H9 (cell line): ENCODE measurements at regions not wholly inside any gene's neighbourhood (a gene's known extent, or its start where the extent isn't known, plus 50 kb on each side); places are given as distances from the start of the nearest gene placed in this dataset.

Experiments
- DNase-seq: peaks from one replicate; pipeline ENCODE4 v3.0.0-alpha.2; 2017
- H2AFZ ChIP-seq: one replicate; pipeline ENCODE4 v1.6.1; 2013; ENCODE audit warnings: mild to moderate bottlenecking, low read length, control low read depth, moderate library complexity
- H2AK5ac ChIP-seq: 2 replicates; pipeline ENCODE4 v1.6.1; 2013; ENCODE audit warnings: low read length, control low read depth, mixed read lengths; ENCODE audit not compliant: insufficient read length
- H2BK120ac ChIP-seq: one replicate; pipeline ENCODE4 v1.6.1; 2013; ENCODE audit warnings: low read depth, mild to moderate bottlenecking, low read length, control low read depth, inconsistent platforms; ENCODE audit not compliant: poor library complexity, severe bottlenecking
- H2BK12ac ChIP-seq: 2 replicates; pipeline ENCODE4 v1.6.1; 2013; ENCODE audit warnings: low read length, control low read depth, mixed read lengths, low read depth; ENCODE audit not compliant: insufficient read length
- H2BK15ac ChIP-seq: 2 replicates; pipeline ENCODE4 v1.6.1; 2013; ENCODE audit warnings: low read depth, low read length, control low read depth
- H2BK20ac ChIP-seq: one replicate; pipeline ENCODE4 v1.6.1; 2013; ENCODE audit warnings: low read depth, mild to moderate bottlenecking, low read length, control low read depth, inconsistent platforms; ENCODE audit not compliant: poor library complexity, severe bottlenecking
- H2BK5ac ChIP-seq: 2 replicates; pipeline ENCODE4 v1.6.1; 2013; ENCODE audit warnings: low read length, control low read depth, mixed read lengths; ENCODE audit not compliant: insufficient read length
- H3K14ac ChIP-seq: 2 replicates; pipeline ENCODE4 v1.6.1; 2013; ENCODE audit warnings: low read length, control low read depth; ENCODE audit not compliant: insufficient read depth
- H3K18ac ChIP-seq: 2 replicates; pipeline ENCODE4 v1.6.1; 2013; ENCODE audit warnings: low read depth, mild to moderate bottlenecking, mixed read lengths, low read length, control low read depth; ENCODE audit not compliant: insufficient read length
- H3K23ac ChIP-seq: 2 replicates; pipeline ENCODE4 v1.6.1; 2013; ENCODE audit warnings: low read length, control low read depth, mixed read lengths, low read depth; ENCODE audit not compliant: insufficient read length
- H3K23me2 ChIP-seq: 2 replicates; pipeline ENCODE4 v1.6.1; 2013; ENCODE audit warnings: low read depth, mild to moderate bottlenecking, mixed read lengths, low read length, control low read depth; ENCODE audit not compliant: insufficient read length, poor library complexity, severe bottlenecking
- H3K27ac ChIP-seq: 2 replicates; pipeline ENCODE4 v1.5.1; 2013; ENCODE audit warnings: low read length, control low read depth, mixed read lengths, low read depth; ENCODE audit not compliant: insufficient read length
- H3K27me3 ChIP-seq: 2 replicates; pipeline ENCODE4 v1.6.1; 2013; ENCODE audit warnings: low read length, control low read depth, inconsistent platforms; ENCODE audit not compliant: insufficient read depth
- H3K4ac ChIP-seq: 2 replicates; pipeline ENCODE4 v1.6.1; 2013; ENCODE audit warnings: low read depth, mild to moderate bottlenecking, control low read depth, inconsistent platforms, low read length, moderate library complexity
- H3K4me1 ChIP-seq: 2 replicates; pipeline ENCODE4 v1.6.1; 2013; ENCODE audit warnings: low read length, control low read depth, inconsistent platforms; ENCODE audit not compliant: insufficient read depth
- H3K4me2 ChIP-seq: 2 replicates; pipeline ENCODE4 v1.6.1; 2013; ENCODE audit warnings: low read length, control low read depth, mixed read lengths; ENCODE audit not compliant: insufficient read length, insufficient read depth
- H3K56ac ChIP-seq: 2 replicates; pipeline ENCODE4 v1.6.1; 2013; ENCODE audit warnings: low read depth, mild to moderate bottlenecking, mixed read lengths, low read length, control low read depth; ENCODE audit not compliant: insufficient read length
- H3K79me1 ChIP-seq: 2 replicates; pipeline ENCODE4 v1.6.1; 2013; ENCODE audit warnings: low read depth, mild to moderate bottlenecking, moderate library complexity, low read length, control low read depth, inconsistent platforms; ENCODE audit not compliant: insufficient read depth, poor library complexity, severe bottlenecking
- H3K79me2 ChIP-seq: 2 replicates; pipeline ENCODE4 v1.6.1; 2013; ENCODE audit warnings: low read length, control low read depth, inconsistent platforms; ENCODE audit not compliant: insufficient read depth
- H3K9ac ChIP-seq: 2 replicates; pipeline ENCODE4 v1.6.1; 2013; ENCODE audit warnings: low read length, control low read depth, mixed read lengths; ENCODE audit not compliant: insufficient read length; ENCODE audit errors: extremely low read depth
- H3K9me3 ChIP-seq: one replicate; pipeline ENCODE4 v1.6.1; 2013; ENCODE audit warnings: low read depth, low read length, inconsistent platforms; ENCODE audit not compliant: control insufficient read depth
- H3T11ph ChIP-seq: one replicate; pipeline ENCODE4 v1.6.1; 2013; ENCODE audit warnings: mild to moderate bottlenecking, low read length, control low read depth, inconsistent platforms
- H4K20me1 ChIP-seq: one replicate; pipeline ENCODE4 v1.6.1; 2013; ENCODE audit not compliant: control insufficient read depth, insufficient read length, insufficient read depth
- H4K5ac ChIP-seq: 2 replicates; pipeline ENCODE4 v1.6.1; 2013; ENCODE audit warnings: low read depth, mild to moderate bottlenecking, mixed read lengths, low read length, control low read depth; ENCODE audit not compliant: insufficient read length
- H4K8ac ChIP-seq: replicated peaks from 2 replicates; pipeline ENCODE4 v1.6.1; 2013; ENCODE audit warnings: low read length, control low read depth, mixed read lengths, low read depth; ENCODE audit not compliant: insufficient read length
- H4K91ac ChIP-seq: 2 replicates; pipeline ENCODE4 v1.6.1; 2013; ENCODE audit warnings: low read depth, mild to moderate bottlenecking, moderate library complexity, mixed read lengths, low read length, control low read depth; ENCODE audit not compliant: insufficient read length
- H3K27ac Mint-ChIP-seq, 3 experiments: 2 replicates in 2 of 3; 3 replicates in 1 of 3; pipeline ENCODE4 v1.8.0; 2020 to 2021; ENCODE audit warnings: mixed read lengths in 3 of 3, mild to moderate bottlenecking in 1 of 3, moderate library complexity in 1 of 3
- H3K27me3 Mint-ChIP-seq: 2 replicates; pipeline ENCODE4 v1.8.0; 2021; ENCODE audit warnings: low read depth, mild to moderate bottlenecking, moderate library complexity, mixed read lengths
- H3K36me3 Mint-ChIP-seq, 3 experiments: 2 replicates in 2 of 3; 3 replicates in 1 of 3; pipeline ENCODE4 v1.8.0; 2020 to 2021; ENCODE audit warnings: low read depth in 3 of 3, mixed read lengths in 3 of 3; ENCODE audit not compliant: insufficient read depth in 1 of 3
- H3K4me1 Mint-ChIP-seq, 2 experiments: 2 replicates each; pipeline ENCODE4 v1.8.0; 2020; ENCODE audit warnings: mixed read lengths in 2 of 2
- H3K4me3 Mint-ChIP-seq, 2 experiments: 2 replicates in 1 of 2; 3 replicates in 1 of 2; pipeline ENCODE4 v1.8.0; 2020 to 2021; ENCODE audit warnings: mild to moderate bottlenecking in 2 of 2, mixed read lengths in 2 of 2, moderate library complexity in 1 of 2
- H3K9me3 Mint-ChIP-seq, 2 experiments: 2 replicates in 1 of 2; 3 replicates in 1 of 2; pipeline ENCODE4 v1.8.0; 2020; ENCODE audit warnings: mild to moderate bottlenecking in 2 of 2, mixed read lengths in 2 of 2, moderate library complexity in 1 of 2
- WGBS: extraction: QIAGEN DNeasy Blood & Tissue Kit; methylation state at CpG from one replicate; pipeline ENCODE4 v1.1.7; 2013; ENCODE audit warnings: missing lambda C conversion rate, low lambda C conversion rate, mixed read lengths; ENCODE audit not compliant: insufficient read length; ENCODE audit errors: extremely low coverage; 5-methylcytosine and 5-hydroxymethylcytosine counted together
- TF ChIP-seq, protein P1 (sequence below): fragments of 200-600 bp; sonication (generic); conservative IDR thresholded peaks from 3 replicates; pipeline ENCODE4 v1.8.0; 2021; ENCODE audit warnings: antibody characterized with exemption, mild to moderate bottlenecking

DNA sequence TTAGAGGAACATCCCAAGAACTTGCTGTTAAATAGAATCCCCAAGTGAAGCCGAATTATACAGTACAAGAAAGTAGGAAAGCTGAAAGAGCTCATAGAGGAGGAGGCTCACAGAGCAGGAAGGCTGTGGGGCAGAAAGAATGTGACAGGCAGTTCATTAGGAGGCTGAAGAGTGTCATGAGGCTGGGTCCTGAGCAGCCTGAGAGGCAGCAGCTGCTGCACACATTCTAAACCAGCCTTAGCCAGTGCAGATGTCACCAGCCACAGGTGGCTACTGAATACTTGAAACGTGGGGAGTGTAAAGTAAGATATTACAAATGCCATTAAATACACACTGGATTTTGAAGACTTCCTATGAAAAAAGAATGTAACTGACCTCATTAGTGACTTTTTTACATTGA is 490.2 kb upstream of the KLHL29 start:
- no peak overlapping the region for H3K4me3 Mint-ChIP-seq

More for the DNA sequence above, 490.2 kb upstream of the KLHL29 start:
- no peak overlapping the region for H3K14ac ChIP-seq
- no CpG with 5 or more reads among the region's 2 CpGs for WGBS
- no peak overlapping the region for H3K27ac ChIP-seq
- H2BK12ac ChIP-seq, result no peak overlapping the region
- no peaks in the 10 kb centered on the region for H3K23me2 ChIP-seq
- H2BK15ac ChIP-seq, result no peak overlapping the region
- H2BK120ac ChIP-seq, result no peak overlapping the region
- Mint-ChIP-seq H3K36me3 (peaks cover 0 to 2% (median 0%) of the 10 kb centered on the region in 3 experiments; a peak in 1 of 7 replicates), H3K27ac (no peak overlapping the region; a peak in 1 of 7 replicates), H3K27me3 (no peaks in the 10 kb centered on the region), H3K9me3 (no peaks in the 10 kb centered on the region), H3K4me1 (peaks cover 6 to 7% of the 10 kb centered on the region in 2 experiments; a peak in 3 of 4 replicates)
- H3K23ac ChIP-seq, result no peak overlapping the region
- H3K9me3 ChIP-seq, result no peaks in the 10 kb centered on the region
- H3K4me1 ChIP-seq, result no peaks in the 10 kb centered on the region
- no peak overlapping the region for H4K8ac ChIP-seq
- no peak overlapping the region for H3K9ac ChIP-seq
- TF ChIP-seq, protein P1, sequence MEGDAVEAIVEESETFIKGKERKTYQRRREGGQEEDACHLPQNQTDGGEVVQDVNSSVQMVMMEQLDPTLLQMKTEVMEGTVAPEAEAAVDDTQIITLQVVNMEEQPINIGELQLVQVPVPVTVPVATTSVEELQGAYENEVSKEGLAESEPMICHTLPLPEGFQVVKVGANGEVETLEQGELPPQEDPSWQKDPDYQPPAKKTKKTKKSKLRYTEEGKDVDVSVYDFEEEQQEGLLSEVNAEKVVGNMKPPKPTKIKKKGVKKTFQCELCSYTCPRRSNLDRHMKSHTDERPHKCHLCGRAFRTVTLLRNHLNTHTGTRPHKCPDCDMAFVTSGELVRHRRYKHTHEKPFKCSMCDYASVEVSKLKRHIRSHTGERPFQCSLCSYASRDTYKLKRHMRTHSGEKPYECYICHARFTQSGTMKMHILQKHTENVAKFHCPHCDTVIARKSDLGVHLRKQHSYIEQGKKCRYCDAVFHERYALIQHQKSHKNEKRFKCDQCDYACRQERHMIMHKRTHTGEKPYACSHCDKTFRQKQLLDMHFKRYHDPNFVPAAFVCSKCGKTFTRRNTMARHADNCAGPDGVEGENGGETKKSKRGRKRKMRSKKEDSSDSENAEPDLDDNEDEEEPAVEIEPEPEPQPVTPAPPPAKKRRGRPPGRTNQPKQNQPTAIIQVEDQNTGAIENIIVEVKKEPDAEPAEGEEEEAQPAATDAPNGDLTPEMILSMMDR, result no peak
- no peak overlapping the region for H3K18ac ChIP-seq
- no peak overlapping the region for H2AK5ac ChIP-seq
- H3T11ph ChIP-seq, result no peak overlapping the region
- no peak overlapping the region for H3K4me2 ChIP-seq
- H4K91ac ChIP-seq, result no peak overlapping the region
- no peaks in the 10 kb centered on the region for H4K20me1 ChIP-seq
- H2BK20ac ChIP-seq, result no peak overlapping the region
- H3K4ac ChIP-seq, result no peak overlapping the region
- no peaks in the 10 kb centered on the region for H3K27me3 ChIP-seq
- no peaks in the 10 kb centered on the region for H3K79me2 ChIP-seq
- no peak overlapping the region for H4K5ac ChIP-seq
- no peak overlapping the region for H2BK5ac ChIP-seq
- H2AFZ ChIP-seq, result no peak overlapping the region
- H3K56ac ChIP-seq, result no peak overlapping the region
- DNase-seq, result no peak
- H3K79me1 ChIP-seq, result no peaks in the 10 kb centered on the region
